ENCODE measurements at regions not wholly inside any gene's neighbourhood (a gene's known extent, or its start where the extent isn't known, plus 50 kb on each side); places are given as distances from the start of the nearest gene placed in this dataset.

GRCh38 chr4:107330916-107331315, 294.8 kb upstream of the DKK2 start:
- TF ChIP-seq, protein P1, sequence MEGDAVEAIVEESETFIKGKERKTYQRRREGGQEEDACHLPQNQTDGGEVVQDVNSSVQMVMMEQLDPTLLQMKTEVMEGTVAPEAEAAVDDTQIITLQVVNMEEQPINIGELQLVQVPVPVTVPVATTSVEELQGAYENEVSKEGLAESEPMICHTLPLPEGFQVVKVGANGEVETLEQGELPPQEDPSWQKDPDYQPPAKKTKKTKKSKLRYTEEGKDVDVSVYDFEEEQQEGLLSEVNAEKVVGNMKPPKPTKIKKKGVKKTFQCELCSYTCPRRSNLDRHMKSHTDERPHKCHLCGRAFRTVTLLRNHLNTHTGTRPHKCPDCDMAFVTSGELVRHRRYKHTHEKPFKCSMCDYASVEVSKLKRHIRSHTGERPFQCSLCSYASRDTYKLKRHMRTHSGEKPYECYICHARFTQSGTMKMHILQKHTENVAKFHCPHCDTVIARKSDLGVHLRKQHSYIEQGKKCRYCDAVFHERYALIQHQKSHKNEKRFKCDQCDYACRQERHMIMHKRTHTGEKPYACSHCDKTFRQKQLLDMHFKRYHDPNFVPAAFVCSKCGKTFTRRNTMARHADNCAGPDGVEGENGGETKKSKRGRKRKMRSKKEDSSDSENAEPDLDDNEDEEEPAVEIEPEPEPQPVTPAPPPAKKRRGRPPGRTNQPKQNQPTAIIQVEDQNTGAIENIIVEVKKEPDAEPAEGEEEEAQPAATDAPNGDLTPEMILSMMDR (IDR thresholded peaks at IDR 0.05 in 8 of 11, conservative IDR thresholded peaks at IDR 0.05 in 3 of 11): no peak
- TF ChIP-seq POLR2A (IDR thresholded peaks at IDR 0.05) (no peak), POLR2AphosphoS5 (IDR thresholded peaks at IDR 0.05) (no peak)
